ENCODE measurements at regions not wholly inside any gene's neighbourhood (a gene's known extent, or its start where the extent isn't known, plus 50 kb on each side); places are given as distances from the start of the nearest gene placed in this dataset.

GRCh38 chr7:35556515-35557471, 138.1 kb downstream of the HERPUD2 start:
- POLR2A ChIA-PET (ENCODE audit: low non-redundant PET), result no interaction called here
- H3K27ac ChIP-seq (ENCODE audit: low read depth, low read length, poor library complexity, severe bottlenecking), result peak overlapping the region; percentile 4
- BruUV-seq (replicated peaks), result no TSS peak

DNA sequence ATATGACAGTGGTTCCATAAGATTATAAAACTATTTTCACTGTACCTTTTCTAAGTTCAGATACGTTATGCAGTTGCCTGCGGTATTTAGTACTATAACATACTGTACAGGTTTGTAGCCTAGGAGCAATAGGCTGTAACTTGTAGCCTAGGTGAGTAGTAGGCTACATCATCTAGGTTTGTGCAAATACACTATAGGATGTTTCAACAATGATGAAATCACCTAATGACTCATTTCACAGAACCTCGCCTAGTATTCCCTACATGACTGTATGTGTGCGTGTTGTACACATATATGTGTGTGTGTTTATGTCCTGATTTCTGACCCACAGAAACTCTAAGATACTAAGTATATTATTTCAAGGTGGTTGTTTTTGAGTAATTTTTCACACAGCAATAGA, 139.0 kb downstream of the HERPUD2 start:
- Histone ChIP-seq H3K27ac (ENCODE audit: low read depth, low read length, poor library complexity, severe bottlenecking) (no peak overlapping the region), H3K4me3 (ENCODE audit: low read depth, low read length, poor library complexity, severe bottlenecking) (no peak overlapping the region), H3K36me3 (ENCODE audit: insufficient read depth, low read length, poor library complexity, severe bottlenecking) (no peaks in the 10 kb centered on the region), H3K9me3 (ENCODE audit: low read depth, low read length, poor library complexity, severe bottlenecking) (no peaks in the 10 kb centered on the region), H3K27me3 (replicated peaks; ENCODE audit: insufficient read depth, low read depth, low read length, poor library complexity) (no peaks in the 10 kb centered on the region), H3K4me1 (ENCODE audit: insufficient read depth, low read length, poor library complexity, severe bottlenecking) (peaks cover 18% of the 10 kb centered on the region)
- BruUV-seq (replicated peaks), result no TSS peak
- intact Hi-C loops (cut with micrococcal nuclease; ENCODE audit: unreplicated experiment), result loop anchor here (5.0 kb wide), 1 partner anchor 66 kb away; no protein-coding TSS in a partner anchor
- TF ChIP-seq EZH2 (IDR thresholded peaks at IDR 0.05; ENCODE audit: borderline replicate concordance, low read depth, low read length, poor library complexity, severe bottlenecking) (no peak), CTCF (conservative IDR thresholded peaks at IDR 0.05; ENCODE audit: low read depth, low read length) (no peak)
- DNase-seq (ENCODE audit: low spot score), result no peak
- CTCF ChIA-PET, result no interaction called here
- POLR2A ChIA-PET (ENCODE audit: low non-redundant PET), result no interaction called here

More at GRCh38 chr7:35556515-35557471, 138.1 kb downstream of the HERPUD2 start:
- CTCF ChIA-PET, result no interaction called here
- TF ChIP-seq CTCF (conservative IDR thresholded peaks at IDR 0.05; ENCODE audit: low read depth, low read length), result no peak
- TF ChIP-seq EZH2 (IDR thresholded peaks at IDR 0.05; ENCODE audit: borderline replicate concordance, low read depth, low read length, poor library complexity, severe bottlenecking), result no peak
- H3K9me3 ChIP-seq (ENCODE audit: low read depth, low read length, poor library complexity, severe bottlenecking), result no peaks in the 10 kb centered on the region
- H3K27me3 ChIP-seq (replicated peaks; ENCODE audit: insufficient read depth, low read depth, low read length, poor library complexity), result no peaks in the 10 kb centered on the region
- no peak overlapping the region for H3K4me3 ChIP-seq (ENCODE audit: low read depth, low read length, poor library complexity, severe bottlenecking)
- intact Hi-C loops (cut with micrococcal nuclease; ENCODE audit: unreplicated experiment), result loop anchor here (5.0 kb wide), 1 partner anchor 66 kb away; no protein-coding TSS in a partner anchor
- peaks cover 18% of the 10 kb centered on the region for H3K4me1 ChIP-seq (ENCODE audit: insufficient read depth, low read length, poor library complexity, severe bottlenecking)
- no peaks in the 10 kb centered on the region for H3K36me3 ChIP-seq (ENCODE audit: insufficient read depth, low read length, poor library complexity, severe bottlenecking)
- peak; percentile 76 for DNase-seq (ENCODE audit: low spot score)

DNA sequence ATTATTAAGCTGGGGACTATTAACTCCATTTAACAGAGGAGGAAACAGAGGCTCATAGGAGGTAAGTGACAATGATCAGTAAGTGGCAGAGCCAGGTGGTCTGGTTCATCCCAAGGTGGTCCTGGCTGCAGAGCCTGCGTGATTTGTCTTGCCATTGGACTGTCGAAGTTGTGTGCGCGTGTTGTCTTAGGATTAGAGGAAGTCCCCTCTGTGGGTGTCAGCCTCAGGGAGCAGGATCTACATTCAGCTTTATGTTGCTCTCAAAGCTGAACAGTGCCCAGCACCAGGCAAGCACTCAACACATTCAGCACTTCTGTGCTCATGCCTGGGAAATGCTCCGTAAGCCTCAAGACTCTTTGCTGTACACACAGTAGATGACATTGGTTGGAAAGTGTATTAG, 139.5 kb downstream of the HERPUD2 start:
- TF ChIP-seq EZH2 (IDR thresholded peaks at IDR 0.05; ENCODE audit: borderline replicate concordance, low read depth, low read length, poor library complexity, severe bottlenecking), result no peak
- no peak for TF ChIP-seq CTCF (conservative IDR thresholded peaks at IDR 0.05; ENCODE audit: low read depth, low read length)
- intact Hi-C loops (cut with micrococcal nuclease; ENCODE audit: unreplicated experiment), result loop anchor here (5.0 kb wide), 1 partner anchor 67 kb away; no protein-coding TSS in a partner anchor
- BruUV-seq (replicated peaks), result no TSS peak
- Histone ChIP-seq H3K4me1 (ENCODE audit: insufficient read depth, low read length, poor library complexity, severe bottlenecking) (peaks cover 18% of the 10 kb centered on the region), H3K4me3 (ENCODE audit: low read depth, low read length, poor library complexity, severe bottlenecking) (no peak overlapping the region), H3K27ac (ENCODE audit: low read depth, low read length, poor library complexity, severe bottlenecking) (no peak overlapping the region), H3K36me3 (ENCODE audit: insufficient read depth, low read length, poor library complexity, severe bottlenecking) (no peaks in the 10 kb centered on the region), H3K9me3 (ENCODE audit: low read depth, low read length, poor library complexity, severe bottlenecking) (no peaks in the 10 kb centered on the region), H3K27me3 (replicated peaks; ENCODE audit: insufficient read depth, low read depth, low read length, poor library complexity) (no peaks in the 10 kb centered on the region)
- POLR2A ChIA-PET (ENCODE audit: low non-redundant PET), result no interaction called here
- no peak for DNase-seq (ENCODE audit: low spot score)
- CTCF ChIA-PET, result no interaction called here
